CD4-positive, alpha-beta memory T cell (primary cell): ENCODE measurements at regions not wholly inside any gene's neighbourhood (a gene's known extent, or its start where the extent isn't known, plus 50 kb on each side); places are given as distances from the start of the nearest gene placed in this dataset.
"Not testable (repeated sequence)": the region's sequence is repeated elsewhere in the genome, so short reads cannot be mapped to it uniquely, and the experiment has no call there.

ENCODE experiments used
- CTCF ChIA-PET: fragments of 350-600 bp; sonication (Branson Sonifier 250); formaldehyde crosslinking; loops from one replicate; lab custom pipeline; 2021; ENCODE audit warnings: inconsistent platforms; ENCODE audit not compliant: partially characterized antibody; lab: Charles Lee
- POLR2A ChIA-PET: fragments of 350-600 bp; sonication (Branson Sonifier 250); formaldehyde crosslinking; loops from one replicate; lab custom pipeline; 2021; ENCODE audit not compliant: partially characterized antibody; lab: Charles Lee
- DNase-seq, 5 donors: peaks; one replicate each; pipeline versions ENCODE4 v3.0.0 to v3.0.0-alpha.2; 2020 to 2022; ENCODE audit warnings: mixed read lengths in 1 of 5
- H3K27ac ChIP-seq: one replicate; pipeline ENCODE4 v1.7.0; 2013; ENCODE audit warnings: low read depth, low read length
- H3K27me3 ChIP-seq: 2 replicates; pipeline ENCODE4 v1.7.0; 2013; ENCODE audit warnings: mild to moderate bottlenecking, low read length, moderate library complexity; ENCODE audit not compliant: insufficient read depth
- H3K36me3 ChIP-seq: 2 replicates; pipeline ENCODE4 v1.7.0; 2013; ENCODE audit warnings: mild to moderate bottlenecking, low read length, moderate library complexity; ENCODE audit not compliant: insufficient read depth
- H3K4me1 ChIP-seq: 2 replicates; pipeline ENCODE4 v1.7.0; 2013; ENCODE audit warnings: mild to moderate bottlenecking, low read length, moderate library complexity; ENCODE audit not compliant: insufficient read depth
- H3K4me3 ChIP-seq, 2 donors: one replicate each; pipeline ENCODE4 v1.7.0; 2013; ENCODE audit warnings: low read length in 2 of 2, mild to moderate bottlenecking in 1 of 2
- H3K9me3 ChIP-seq, 2 donors: one replicate each; pipeline ENCODE4 v1.7.0; 2013; ENCODE audit warnings: low read length in 2 of 2, control low read depth in 1 of 2; ENCODE audit not compliant: control insufficient read depth in 1 of 2
- H3K27ac Mint-ChIP-seq, 7 donors: one replicate each; pipeline ENCODE4 v1.8.0; 2020 to 2021; ENCODE audit warnings: mixed read lengths in 7 of 7, mild to moderate bottlenecking in 6 of 7, inconsistent platforms in 3 of 7, moderate library complexity in 3 of 7
- H3K27me3 Mint-ChIP-seq, 2 donors: one replicate each; pipeline ENCODE4 v1.8.0; 2020 to 2021; ENCODE audit warnings: mixed read lengths in 2 of 2
- H3K36me3 Mint-ChIP-seq, 2 donors: one replicate each; pipeline ENCODE4 v1.8.0; 2020 to 2021; ENCODE audit warnings: mixed read lengths in 2 of 2, inconsistent platforms in 1 of 2, mild to moderate bottlenecking in 1 of 2
- H3K4me1 Mint-ChIP-seq, 4 donors: one replicate each; pipeline ENCODE4 v1.8.0; 2020 to 2021; ENCODE audit warnings: mixed read lengths in 4 of 4, mild to moderate bottlenecking in 1 of 4
- H3K4me3 Mint-ChIP-seq, 8 donors: one replicate each; pipeline ENCODE4 v1.8.0; 2020 to 2021; ENCODE audit warnings: mixed read lengths in 8 of 8, mild to moderate bottlenecking in 7 of 8, moderate library complexity in 6 of 8, inconsistent platforms in 3 of 8
- H3K9me3 Mint-ChIP-seq, 8 donors: one replicate each; pipeline ENCODE4 v1.8.0; 2020 to 2021; ENCODE audit warnings: mixed read lengths in 8 of 8, mild to moderate bottlenecking in 5 of 8, inconsistent platforms in 3 of 8, moderate library complexity in 1 of 8
- intact Hi-C: fragments of 100-400 bp; cut with micrococcal nuclease; formaldehyde crosslinking; loops from one replicate; pipeline ENCODE4 v1.15.1; 2023

- H3K9me3 Mint-ChIP-seq: peaks cover 0 to 17% (median 11%) of the 10 kb centered on the region in 8 donors
- ChIA-PET POLR2A (no interaction called here), CTCF (no interaction called here)
- intact Hi-C loops: no loop called here
- H3K27ac Mint-ChIP-seq: no peak overlapping the region
- H3K4me3 ChIP-seq: no peak overlapping the region
- H3K36me3 Mint-ChIP-seq: no peaks in the 10 kb centered on the region
- DNase-seq: peak in 1 of 5 donors; percentile 27
- H3K4me3 Mint-ChIP-seq: no peak overlapping the region
- H3K4me1 Mint-ChIP-seq: no peaks in the 10 kb centered on the region
- H3K4me1 ChIP-seq: no peaks in the 10 kb centered on the region
- H3K9me3 ChIP-seq: no peaks in the 10 kb centered on the region
- H3K27ac ChIP-seq: no peak overlapping the region
- no peaks in the 10 kb centered on the region for H3K36me3 ChIP-seq
- H3K27me3 ChIP-seq: no peaks in the 10 kb centered on the region
- no peaks in the 10 kb centered on the region for H3K27me3 Mint-ChIP-seq
These were observed 2325.6 kb upstream of the PCDH20 start for GRCh38 chr13:63741029-63741813.

- H3K4me3 ChIP-seq, CTCF ChIA-PET, intact Hi-C loops, H3K27ac ChIP-seq, H3K36me3 Mint-ChIP-seq, H3K4me1 Mint-ChIP-seq, H3K9me3 ChIP-seq, H3K4me1 ChIP-seq, H3K27me3 Mint-ChIP-seq, DNase-seq, POLR2A ChIA-PET, H3K4me3 Mint-ChIP-seq, H3K27me3 ChIP-seq, H3K27ac Mint-ChIP-seq, H3K36me3 ChIP-seq: not testable (repeated sequence)
- peaks cover 0 to 17% (median 11%) of the 10 kb centered on the region in 8 donors for H3K9me3 Mint-ChIP-seq
These were observed 2323.6 kb upstream of the PCDH20 start for GRCh38 chr13:63739112-63739735.

- H3K9me3 ChIP-seq: no peaks in the 10 kb centered on the region
- H3K9me3 Mint-ChIP-seq: peaks cover 0 to 13% (median 9%) of the 10 kb centered on the region in 8 donors
- no peak overlapping the region for H3K27ac ChIP-seq
- ChIA-PET CTCF (no interaction called here), POLR2A (no interaction called here)
- H3K27me3 Mint-ChIP-seq: no peaks in the 10 kb centered on the region
- H3K27ac Mint-ChIP-seq: no peak overlapping the region
- no peak for DNase-seq
- no peaks in the 10 kb centered on the region for H3K27me3 ChIP-seq
- no peaks in the 10 kb centered on the region for H3K4me1 ChIP-seq
- no peaks in the 10 kb centered on the region for H3K36me3 ChIP-seq
- no peaks in the 10 kb centered on the region for H3K4me1 Mint-ChIP-seq
- H3K4me3 ChIP-seq: no peak overlapping the region
- intact Hi-C loops: no loop called here
- no peaks in the 10 kb centered on the region for H3K36me3 Mint-ChIP-seq
- H3K4me3 Mint-ChIP-seq: no peak overlapping the region
These were observed 2321.8 kb upstream of the PCDH20 start for GRCh38 chr13:63737418-63737817.

- Mint-ChIP-seq H3K4me3 (no peak overlapping the region), H3K9me3 (peaks cover 0 to 14% (median 4%) of the 10 kb centered on the region in 8 donors), H3K36me3 (no peaks in the 10 kb centered on the region), H3K4me1 (no peaks in the 10 kb centered on the region), H3K27me3 (no peaks in the 10 kb centered on the region), H3K27ac (no peak overlapping the region)
- no peak for DNase-seq
- Histone ChIP-seq H3K27me3 (no peaks in the 10 kb centered on the region), H3K4me3 (no peak overlapping the region), H3K9me3 (no peaks in the 10 kb centered on the region), H3K36me3 (no peaks in the 10 kb centered on the region), H3K27ac (no peak overlapping the region), H3K4me1 (no peaks in the 10 kb centered on the region)
- CTCF ChIA-PET: no interaction called here
- POLR2A ChIA-PET: no interaction called here
- intact Hi-C loops: no loop called here
These were observed 2316.2 kb upstream of the PCDH20 start for GRCh38 chr13:63731896-63732295.

- H3K4me3 Mint-ChIP-seq, POLR2A ChIA-PET, H3K27me3 ChIP-seq, H3K36me3 Mint-ChIP-seq, H3K27me3 Mint-ChIP-seq, H3K36me3 ChIP-seq, H3K9me3 Mint-ChIP-seq, H3K4me1 ChIP-seq, H3K27ac ChIP-seq, H3K9me3 ChIP-seq, H3K4me3 ChIP-seq, DNase-seq, H3K27ac Mint-ChIP-seq, H3K4me1 Mint-ChIP-seq: not testable (repeated sequence)
- intact Hi-C loops: loop anchor here (10.0 kb wide), 1 partner anchor 57 kb away; no protein-coding TSS in a partner anchor
- CTCF ChIA-PET: interaction anchor here (1.7 kb wide), 1 partner anchor 13 kb away, joined by 4 read pairs; no protein-coding TSS in a partner anchor
These were observed 2296.5 kb upstream of the PCDH20 start for GRCh38 chr13:63712159-63712558.

- Histone ChIP-seq H3K27me3 (no peaks in the 10 kb centered on the region), H3K27ac (no peak overlapping the region), H3K36me3 (no peaks in the 10 kb centered on the region), H3K4me3 (no peak overlapping the region), H3K9me3 (no peaks in the 10 kb centered on the region), H3K4me1 (no peaks in the 10 kb centered on the region)
- intact Hi-C loops: no loop called here
- ChIA-PET POLR2A (no interaction called here), CTCF (no interaction called here)
- H3K4me3 Mint-ChIP-seq: no peak overlapping the region
- H3K36me3 Mint-ChIP-seq: no peaks in the 10 kb centered on the region
- DNase-seq: no peak
- no peak overlapping the region for H3K27ac Mint-ChIP-seq
- H3K27me3 Mint-ChIP-seq: no peaks in the 10 kb centered on the region
- H3K9me3 Mint-ChIP-seq: peaks cover 0 to 17% (median 3%) of the 10 kb centered on the region in 8 donors
- H3K4me1 Mint-ChIP-seq: no peaks in the 10 kb centered on the region
These were observed 2291.1 kb upstream of the PCDH20 start for GRCh38 chr13:63706751-63707150.

- CTCF ChIA-PET: no interaction called here
- intact Hi-C loops: no loop called here
- Mint-ChIP-seq H3K4me1 (no peaks in the 10 kb centered on the region), H3K36me3 (no peaks in the 10 kb centered on the region), H3K9me3 (peaks cover under 1 to 28% (median 8%) of the 10 kb centered on the region in 8 donors), H3K4me3 (no peak overlapping the region), H3K27ac (no peak overlapping the region), H3K27me3 (no peaks in the 10 kb centered on the region)
- H3K4me1 ChIP-seq: no peaks in the 10 kb centered on the region
- no peaks in the 10 kb centered on the region for H3K36me3 ChIP-seq
- H3K27me3 ChIP-seq: no peaks in the 10 kb centered on the region
- H3K4me3 ChIP-seq: no peak overlapping the region
- no peak overlapping the region for H3K27ac ChIP-seq
- POLR2A ChIA-PET: no interaction called here
- H3K9me3 ChIP-seq: no peaks in the 10 kb centered on the region
- no peak for DNase-seq
These were observed 2288.9 kb upstream of the PCDH20 start for GRCh38 chr13:63704521-63704920.
